Hematopoietic multipotent progenitor cell treated with erythropoietin and hydrocortisone succinate and interleukin-3 and kit ligand, for 4 days (in vitro differentiated cells): ENCODE measurements at regions not wholly inside any gene's neighbourhood (a gene's known extent, or its start where the extent isn't known, plus 50 kb on each side); places are given as distances from the start of the nearest gene placed in this dataset.

Experiments
- DNase-seq: peaks from one replicate; pipeline ENCODE4 v3.0.0-alpha.2; 2015

DNA sequence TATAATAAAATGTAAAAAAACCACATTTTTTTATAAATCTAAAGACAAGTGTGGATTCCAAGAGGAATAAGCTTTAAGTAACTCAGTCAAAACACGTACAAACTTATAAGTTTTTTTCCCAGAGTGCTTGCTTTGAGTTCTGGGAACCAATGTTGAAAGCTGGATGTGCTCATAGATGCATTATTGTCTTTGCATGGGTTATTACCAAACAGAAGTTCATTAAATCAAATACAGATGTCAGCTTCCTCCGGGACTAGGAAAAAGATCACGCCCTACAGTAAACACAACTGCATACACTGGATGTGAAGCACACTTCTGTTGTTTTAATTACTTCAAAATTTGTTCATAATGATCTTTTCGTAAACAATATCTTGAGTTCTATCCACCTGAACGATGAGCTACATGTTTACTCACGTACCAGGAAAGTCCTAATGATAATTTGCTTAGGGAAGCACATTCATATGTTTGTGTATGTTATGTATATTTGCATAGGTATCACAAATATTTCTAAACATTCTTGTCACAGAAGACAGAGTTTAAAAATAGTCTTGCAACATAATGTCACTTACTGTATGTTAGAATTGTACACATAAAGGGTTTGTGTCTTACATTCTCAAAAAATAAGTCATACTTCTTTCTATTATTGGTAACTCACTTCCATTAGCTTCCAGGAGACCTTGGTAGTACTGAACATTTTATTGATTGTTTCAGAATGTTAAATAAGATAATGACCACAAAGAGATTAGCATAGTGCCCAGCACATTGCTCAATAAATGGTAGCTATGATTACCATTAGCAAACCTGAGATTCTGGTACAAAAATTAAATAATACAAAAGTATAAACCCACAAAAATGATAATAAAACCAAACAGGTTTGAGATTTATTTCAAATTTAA is 427.4 kb downstream of the CETN3 start:
- no peak for DNase-seq

DNA sequence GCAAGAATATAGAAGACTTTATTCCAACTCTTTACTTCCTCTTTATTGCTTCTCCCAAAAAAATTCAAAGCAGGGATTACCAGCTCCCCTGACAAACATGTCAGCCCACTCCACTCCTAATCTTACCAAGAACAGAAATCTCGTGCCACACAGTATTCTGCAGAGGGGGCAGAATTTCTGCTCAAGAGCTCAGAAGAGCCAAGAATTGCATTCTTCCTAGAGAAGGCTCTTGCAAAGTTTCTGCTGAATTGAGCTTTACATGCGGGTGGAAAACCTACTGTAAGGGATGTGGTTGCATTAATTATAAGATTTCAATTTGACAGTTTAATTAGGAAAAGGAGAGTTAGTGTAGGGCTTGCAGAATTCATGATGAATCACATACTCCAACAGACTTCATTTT is 428.5 kb downstream of the CETN3 start:
- no peak for DNase-seq

DNA sequence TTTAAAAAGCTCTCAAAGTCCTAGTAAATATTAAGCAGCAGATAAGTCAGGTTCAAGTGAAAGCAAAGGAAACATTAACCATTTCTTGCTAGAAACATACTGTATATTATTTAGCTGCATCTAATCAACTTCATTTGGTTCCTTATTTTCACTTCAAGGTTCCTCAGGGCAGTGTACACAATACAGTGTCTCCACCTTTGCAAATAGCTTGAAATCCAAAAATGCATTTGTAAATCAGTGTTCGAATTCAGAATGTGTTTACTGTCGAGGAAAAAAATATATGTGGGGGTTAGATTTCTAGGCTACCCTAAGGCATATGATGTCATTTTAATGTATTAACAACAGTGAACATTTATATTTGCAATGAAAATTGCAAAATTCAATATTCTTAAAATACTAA is 436.0 kb downstream of the CETN3 start:
- no peak for DNase-seq

DNA sequence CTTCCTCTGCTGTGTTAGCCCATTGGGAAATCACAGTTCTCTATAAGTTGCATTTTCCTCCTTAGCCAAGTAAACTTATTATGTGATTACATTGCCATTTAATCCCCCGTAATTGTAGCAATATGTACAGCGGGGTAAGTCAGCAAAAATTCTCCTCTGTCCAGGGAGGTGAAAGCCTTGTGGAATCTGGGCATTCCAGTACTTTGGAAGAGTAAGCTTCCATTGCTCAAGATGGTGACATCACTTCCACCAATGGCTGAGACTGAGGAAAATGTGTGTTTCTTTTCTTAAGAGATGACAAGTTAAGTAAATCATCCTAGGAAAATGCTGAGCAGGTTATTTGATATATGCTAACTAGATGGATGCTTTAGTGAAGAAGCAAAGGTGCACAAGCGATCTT is 436.7 kb downstream of the CETN3 start:
- no peak for DNase-seq

DNA sequence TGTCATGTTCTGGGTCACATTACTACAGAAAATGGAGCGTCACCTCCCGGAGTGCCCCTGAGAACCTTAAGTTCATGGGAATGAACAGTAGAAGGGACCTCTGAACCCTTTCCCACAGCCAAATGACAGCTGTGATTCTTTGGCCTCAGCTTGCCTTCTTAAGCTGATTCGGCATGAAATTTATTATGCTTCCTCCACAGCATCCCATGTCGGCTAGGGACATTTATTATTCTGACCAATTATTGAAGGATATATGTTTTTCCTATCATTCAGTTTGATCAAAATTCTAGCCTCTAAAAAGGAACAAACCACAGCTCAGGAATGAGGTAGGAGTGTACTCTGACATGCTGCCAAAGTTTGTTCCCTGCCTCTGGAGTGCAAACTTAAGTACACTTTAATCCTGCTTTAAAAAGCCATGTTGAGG is 440.6 kb downstream of the CETN3 start:
- no peak for DNase-seq

DNA sequence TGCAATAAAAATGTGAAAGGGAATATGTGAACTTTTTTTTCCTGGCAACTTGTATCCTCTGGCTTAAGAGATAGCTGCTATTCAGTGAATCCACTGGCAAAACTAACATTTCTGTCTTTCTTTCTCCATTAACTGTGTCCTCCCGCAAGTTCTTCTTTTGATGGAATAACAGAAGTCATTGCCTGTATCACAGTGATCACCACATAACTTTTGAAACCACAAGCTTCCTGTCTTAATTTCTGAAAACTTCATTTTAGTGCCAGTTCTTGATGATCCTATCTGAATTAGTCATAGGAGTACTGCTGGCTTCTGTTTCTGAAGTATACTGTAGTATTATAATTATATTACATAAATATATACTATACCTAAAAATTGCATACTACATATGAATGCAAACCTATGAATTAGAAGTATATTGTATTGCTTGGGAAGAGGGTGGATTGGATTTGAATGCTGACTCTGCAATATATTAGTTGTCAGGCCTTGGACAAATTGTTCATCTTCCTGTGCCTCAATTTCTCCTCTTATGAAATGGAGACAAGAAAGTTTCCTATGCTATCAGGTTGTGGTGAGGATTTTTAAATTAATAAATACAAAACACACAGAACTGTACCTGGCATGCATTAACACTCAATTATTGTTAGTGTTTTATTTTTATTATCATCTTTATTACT is 441.6 kb downstream of the CETN3 start:
- DNase-seq: peak; percentile 83

DNA sequence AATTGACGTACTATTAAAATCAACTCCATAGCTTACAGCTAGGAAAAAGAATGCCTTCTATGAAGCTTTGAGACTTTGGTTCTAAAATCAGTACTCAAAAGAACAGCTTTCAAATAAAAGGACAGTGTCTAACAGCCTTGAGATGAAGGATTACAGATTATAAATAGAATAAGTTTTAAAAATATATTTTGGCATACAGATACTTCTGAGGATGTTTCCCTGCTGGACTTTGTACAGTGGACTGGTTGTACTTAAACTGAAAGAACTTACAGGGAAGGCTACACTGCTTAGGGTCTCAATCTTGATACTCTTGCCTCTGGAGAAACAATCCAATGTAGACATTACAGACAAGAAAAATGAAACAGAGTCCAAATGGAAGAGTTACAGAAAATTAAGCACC is 452.7 kb downstream of the CETN3 start:
- DNase-seq: no peak

DNA sequence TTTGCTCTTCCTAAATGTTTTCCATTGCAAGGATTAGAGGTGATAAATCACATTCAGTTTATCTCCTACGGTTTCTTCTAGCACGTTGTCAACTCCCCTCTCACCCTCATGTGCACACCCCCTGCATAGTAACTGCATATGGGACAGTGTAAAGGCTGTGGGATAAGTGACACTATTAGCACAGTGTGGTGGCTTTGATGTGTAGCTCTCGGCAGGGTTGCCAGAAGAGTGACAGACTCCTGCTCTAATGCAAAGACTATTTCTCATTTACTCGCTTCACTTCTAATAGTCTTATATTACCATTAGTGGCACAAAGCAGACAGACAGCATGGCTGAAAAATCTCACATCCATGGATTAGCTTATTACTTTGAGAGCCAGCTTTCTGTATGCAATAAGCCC is 454.6 kb downstream of the CETN3 start:
- DNase-seq: no peak

DNA sequence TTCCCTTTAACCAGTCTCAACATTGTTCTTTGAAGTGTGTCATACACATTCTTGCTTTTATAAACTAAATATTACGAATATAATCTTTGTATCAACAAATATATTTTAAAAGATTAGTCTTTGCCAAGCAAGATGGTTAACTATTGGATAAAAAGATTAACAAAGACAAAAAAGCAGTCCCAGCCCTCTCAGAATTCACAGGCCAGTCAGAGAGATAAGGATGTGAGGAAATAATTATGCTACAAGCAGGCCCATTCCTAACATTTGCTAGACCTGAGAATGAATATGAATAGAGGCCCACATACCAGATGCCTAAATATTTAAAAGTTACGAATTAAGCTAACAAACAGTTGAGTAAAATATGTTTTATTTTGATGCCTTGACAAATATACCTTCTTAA is 457.7 kb downstream of the CETN3 start:
- no peak for DNase-seq

DNA sequence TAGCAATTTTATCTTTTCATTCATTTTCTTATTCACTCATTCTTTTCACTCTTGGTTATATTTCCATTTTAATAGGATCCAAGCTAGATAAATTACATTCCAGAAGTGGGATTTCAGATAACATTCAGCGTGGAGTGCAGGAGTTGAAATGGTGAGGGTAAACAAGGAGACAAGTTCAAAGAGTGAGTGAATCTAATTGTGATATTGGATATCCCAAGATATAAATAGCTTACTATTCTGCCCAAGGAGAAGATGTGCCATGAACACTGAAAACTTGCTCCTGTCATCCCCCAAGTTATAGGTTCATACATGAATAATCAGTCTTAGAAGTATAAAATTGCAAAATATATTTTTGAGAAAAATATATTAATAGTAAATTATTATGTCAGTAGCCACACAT is 459.3 kb downstream of the CETN3 start:
- DNase-seq: no peak

DNA sequence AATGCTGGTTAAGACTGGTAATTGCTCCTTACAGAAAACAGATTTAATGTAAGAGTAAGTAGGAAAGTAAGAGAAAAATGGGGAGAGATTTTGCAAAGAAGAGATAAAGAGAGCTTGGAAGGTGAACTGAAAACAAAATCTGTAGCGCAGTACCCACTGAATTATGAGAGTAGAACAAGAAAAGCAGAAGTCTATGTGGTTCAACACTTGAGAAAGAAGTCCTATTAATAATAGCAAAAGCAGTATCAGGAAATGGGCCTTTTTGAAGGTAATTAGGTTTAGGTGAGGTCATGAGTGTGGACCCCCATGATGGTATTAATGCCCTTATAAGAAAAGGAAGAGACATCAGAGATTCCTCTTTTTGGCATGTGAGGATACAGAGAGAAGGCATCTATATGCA is 460.6 kb downstream of the CETN3 start:
- no peak for DNase-seq

DNA sequence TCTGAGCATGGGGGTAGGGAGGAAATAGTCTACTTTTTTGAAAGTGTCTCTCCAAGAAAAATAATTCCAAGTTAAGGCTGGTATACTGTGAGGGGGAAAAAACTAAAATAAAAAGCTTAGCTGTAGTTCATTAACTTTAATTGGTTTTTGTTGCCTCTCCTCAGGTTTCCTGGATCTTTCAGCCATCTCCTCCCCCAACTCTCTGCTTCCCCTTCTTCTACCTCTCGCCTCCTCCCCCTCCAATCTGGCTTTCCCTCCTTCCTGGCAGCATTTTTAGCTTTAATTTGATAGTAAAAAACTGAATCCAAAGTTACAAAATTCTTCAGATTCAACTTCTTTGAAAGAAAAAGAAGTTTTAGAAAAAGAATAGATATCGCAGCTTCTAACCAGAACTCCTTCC is 462.6 kb downstream of the CETN3 start:
- DNase-seq: no peak

DNA sequence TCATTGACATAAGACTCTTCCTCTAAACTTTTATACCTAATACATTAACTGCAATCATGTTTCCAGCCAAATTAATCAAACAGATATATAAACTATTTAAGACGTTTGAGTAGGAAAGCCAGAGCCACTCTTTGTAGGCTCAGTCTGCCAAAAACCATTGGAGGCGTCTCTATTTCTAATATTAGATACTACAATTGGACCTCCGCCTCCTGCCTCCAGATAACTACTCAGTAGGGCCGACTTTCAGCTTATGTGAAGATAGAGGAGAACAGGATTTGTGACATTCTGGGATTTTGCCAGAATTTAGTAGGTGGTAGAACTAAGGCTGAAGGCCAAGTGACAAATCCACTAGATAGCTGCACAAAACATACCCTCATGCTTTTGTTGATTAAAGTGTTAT is 463.0 kb downstream of the CETN3 start:
- no peak for DNase-seq

DNA sequence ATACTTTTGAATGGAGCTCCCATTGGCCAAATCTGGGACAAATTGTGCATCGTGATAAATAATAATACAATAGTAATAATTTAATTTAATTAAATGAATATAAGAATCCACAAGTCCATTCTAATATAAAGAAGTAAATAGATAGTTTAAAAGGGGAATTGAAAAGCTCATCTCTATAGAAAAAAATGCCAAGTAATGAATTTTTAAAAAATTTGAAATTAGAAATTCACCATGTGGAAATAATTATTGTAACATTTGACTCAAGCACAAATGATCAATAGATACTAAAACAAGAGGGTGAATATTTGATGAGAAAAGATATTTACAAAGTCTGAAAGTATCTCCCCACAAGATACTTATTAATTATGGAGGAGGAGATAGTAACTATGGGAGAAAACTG is 467.4 kb downstream of the CETN3 start:
- DNase-seq: no peak

DNA sequence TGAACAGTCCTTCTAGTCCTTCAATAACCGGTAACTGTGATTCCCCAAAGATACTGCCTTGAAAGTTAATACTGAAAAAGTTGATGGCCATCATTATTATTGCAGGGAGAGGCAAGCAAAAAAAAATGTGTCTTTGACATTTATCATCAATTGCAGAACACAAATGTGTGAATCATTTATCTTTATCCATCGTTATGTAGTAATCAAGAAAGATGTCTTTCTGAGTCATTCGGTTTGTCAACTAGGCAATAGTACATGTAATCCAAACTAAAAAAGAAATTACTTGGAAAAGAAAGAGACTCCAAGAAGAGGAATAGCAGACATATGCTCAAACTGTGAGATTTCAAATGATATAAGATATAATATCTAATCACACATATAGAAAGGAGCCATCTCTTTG is 473.0 kb downstream of the CETN3 start:
- DNase-seq: no peak

DNA sequence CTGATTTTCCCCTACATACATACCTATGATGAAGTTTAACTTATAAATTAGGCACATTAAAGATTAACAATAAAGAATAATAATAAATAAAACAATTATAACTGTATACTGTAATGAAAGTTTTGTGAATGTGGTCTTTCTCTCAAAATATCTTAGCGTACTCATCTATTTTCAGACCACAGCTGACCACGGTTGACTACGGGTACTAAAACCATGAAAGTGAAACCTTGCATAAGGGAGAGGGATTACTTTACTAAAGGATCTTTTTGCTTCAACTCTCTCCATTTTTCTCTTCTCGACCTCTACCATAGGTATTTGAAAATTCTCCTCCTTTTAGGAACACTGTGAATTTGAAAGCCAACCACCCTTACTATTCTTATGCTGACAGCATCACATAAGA is 475.5 kb downstream of the CETN3 start:
- no peak for DNase-seq

DNA sequence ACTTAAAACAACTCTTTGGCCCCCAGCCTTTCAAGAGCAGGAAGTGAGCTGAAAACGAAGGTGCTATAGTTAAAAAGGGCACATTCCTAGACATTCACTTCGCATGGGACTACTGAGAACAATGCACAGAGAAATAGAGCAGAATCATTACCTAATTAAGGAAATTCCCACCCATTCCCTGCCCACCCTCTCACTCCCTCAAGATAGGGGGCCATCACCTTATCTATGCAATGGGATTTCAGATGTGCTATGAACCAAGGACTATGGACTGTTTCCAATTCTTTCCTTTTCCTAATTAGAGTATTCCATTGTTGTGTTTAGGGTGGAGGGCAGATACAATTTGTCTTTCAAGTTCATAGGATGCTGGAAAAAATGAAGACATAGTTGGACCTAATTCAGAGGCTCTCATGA is 476.8 kb downstream of the CETN3 start:
- DNase-seq: no peak

DNA sequence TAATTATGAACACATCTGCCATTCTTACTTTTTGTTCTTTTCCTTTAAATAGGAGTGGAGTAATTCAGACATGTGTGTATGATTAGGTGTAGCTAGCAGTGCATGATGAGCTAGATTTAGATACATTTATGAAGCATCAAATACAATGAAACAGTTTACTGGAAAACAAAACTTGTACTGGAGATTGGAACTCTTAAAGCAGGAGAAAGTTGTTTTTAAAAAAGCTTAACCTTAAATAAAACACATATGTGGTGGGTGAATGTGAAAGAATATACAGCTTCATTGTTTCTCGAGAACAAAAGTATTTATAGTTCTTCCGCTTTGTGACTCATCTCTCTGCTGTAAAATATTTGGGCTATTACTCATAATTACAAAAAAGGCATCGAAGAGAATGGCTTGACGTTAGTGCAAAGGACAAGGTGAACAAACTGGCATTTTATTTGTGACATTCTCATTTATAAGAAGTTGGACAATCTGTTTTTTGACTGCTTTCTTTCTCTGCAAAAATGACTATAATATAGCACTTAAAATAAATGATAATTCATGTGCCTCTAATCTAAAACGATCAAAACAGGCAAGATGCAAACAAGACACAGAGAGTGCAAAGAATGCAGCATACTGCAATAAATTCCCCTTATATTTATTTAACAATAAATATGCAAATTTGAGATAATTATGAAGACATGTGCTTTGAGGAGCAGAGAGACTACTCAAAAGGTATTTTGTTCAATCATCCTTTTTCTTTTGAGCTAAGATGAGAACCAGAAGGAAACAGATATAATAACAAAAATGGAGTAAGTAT is 478.8 kb downstream of the CETN3 start:
- no peak for DNase-seq

DNA sequence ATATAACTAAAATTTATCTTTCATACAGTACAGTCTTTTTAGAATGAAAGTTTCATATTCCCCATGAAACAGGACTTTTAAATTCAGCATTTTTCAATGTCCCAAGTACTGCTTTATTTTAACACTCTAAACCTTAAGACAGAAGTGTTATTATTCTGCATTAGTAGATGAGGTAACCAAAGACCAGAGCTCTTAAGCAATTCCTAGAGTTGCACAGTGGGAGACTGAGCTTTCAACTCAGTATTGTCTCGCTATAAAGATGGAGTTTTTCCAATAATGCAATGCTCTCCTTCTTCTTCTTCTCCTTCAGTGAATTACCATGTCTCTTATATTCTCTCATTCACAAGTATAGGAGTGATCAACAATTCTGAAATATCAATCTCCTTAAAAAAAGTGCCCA is 479.7 kb downstream of the CETN3 start:
- no peak for DNase-seq

DNA sequence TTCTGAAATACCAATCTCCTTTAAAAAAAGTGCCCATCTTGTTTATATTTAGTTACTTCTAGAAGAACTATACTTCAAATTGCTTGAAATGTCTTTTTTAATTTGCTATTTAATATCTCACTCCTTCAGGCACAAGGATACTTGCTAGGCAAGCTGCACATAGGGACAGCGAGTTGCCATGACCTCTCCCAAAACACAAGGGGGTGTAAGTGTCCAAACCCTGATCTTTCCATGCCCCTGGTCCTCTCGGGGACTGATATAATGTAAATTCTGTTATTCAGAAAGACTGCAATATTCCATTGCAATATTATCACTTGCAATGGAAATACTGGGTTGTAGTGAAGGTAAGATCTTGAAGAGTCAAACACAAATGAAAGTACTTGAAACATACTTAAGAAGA is 480.4 kb downstream of the CETN3 start:
- DNase-seq: peak; percentile 22

DNA sequence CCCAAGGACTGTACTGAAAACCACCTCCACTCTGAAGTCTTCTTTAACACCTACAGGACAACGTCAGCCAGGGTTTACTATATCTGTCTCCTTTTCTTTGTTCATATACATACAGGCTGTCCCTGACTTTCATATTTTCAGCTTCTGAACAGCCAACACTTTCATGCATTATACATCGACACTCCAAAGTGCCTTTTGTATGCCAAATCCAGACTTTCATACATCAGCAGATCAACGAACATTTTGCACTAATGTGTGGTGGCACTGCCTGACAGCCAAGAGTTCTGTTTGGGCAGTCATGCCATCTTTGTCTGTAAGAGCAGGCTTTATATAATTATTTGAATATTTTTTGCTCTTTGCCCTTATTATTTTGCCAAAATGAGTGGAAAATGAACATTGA is 487.4 kb downstream of the CETN3 start:
- DNase-seq: no peak

DNA sequence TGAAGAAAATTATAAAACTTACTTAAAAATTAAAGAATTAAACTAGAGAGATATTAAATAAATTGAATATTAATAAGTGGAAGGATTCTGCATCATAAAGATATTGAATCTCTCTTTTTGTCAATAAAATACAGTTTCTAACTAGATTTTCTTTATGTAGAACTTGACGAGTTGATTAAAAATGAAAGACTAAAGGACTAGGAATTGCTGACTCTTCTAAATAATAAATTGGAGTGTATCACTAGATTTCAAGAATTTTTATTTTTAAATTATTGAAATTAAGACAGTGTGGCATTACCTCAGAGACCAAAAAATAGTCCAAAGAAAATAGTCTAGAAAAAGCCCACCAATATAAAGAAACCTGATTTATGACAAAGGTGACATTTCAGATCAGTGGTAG is 492.4 kb downstream of the CETN3 start:
- no peak for DNase-seq

DNA sequence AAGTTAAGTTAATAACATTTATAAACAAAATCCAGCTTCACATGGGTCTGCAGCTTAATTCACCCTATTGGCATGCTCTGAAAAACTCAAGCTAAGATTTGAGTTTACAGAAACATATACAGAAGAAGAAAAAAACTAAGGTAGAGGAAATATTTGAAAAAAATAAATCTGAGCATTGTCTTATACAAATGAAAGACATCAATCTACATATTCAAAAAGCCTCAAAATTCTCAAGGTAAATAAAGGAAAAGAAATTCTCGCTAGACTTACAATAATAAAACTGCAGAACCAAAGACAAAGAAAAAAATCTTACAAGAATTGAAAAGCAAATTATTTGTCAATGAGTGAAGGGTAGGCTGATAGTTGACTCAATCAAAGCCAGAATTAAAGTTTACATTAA is 493.4 kb downstream of the CETN3 start:
- DNase-seq: no peak

DNA sequence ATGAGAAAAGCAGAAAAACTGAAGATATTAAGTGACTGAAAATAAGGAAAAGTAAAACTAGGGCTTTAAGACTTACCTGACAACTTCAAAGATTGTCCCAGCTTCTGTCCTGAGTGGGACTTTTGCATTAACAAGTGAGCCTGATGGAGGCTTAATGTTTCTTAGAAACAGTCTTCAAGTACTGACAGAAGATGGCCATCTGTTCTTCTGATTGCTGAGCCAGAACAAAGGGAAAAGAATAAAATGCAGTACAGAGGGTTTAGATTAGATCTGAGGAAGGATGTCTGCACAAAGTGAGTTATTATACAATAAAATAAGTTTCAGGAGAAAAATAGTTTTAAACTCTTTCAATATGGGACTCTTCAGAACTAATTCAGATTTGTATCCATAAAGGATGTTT is 500.7 kb downstream of the CETN3 start:
- DNase-seq: no peak
